ENCODE measurements at regions not wholly inside any gene's neighbourhood (a gene's known extent, or its start where the extent isn't known, plus 50 kb on each side); places are given as distances from the start of the nearest gene placed in this dataset.

- TF ChIP-seq CTCF (IDR thresholded peaks at IDR 0.05): no peak
- TF ChIP-seq POLR2AphosphoS5 (IDR thresholded peaks at IDR 0.05; ENCODE audit: insufficient read depth in 1 of 2, low read depth in 1 of 2): no peak
- TF ChIP-seq POLR2A (IDR thresholded peaks at IDR 0.05): no peak
Observed at GRCh38 chr4:116925900-116926457, 159.4 kb downstream of the TRAM1L1 start.

All from vagina (tissue), 2 donors.